ENCODE measurements at regions not wholly inside any gene's neighbourhood (a gene's known extent, or its start where the extent isn't known, plus 50 kb on each side); places are given as distances from the start of the nearest gene placed in this dataset.

DNA sequence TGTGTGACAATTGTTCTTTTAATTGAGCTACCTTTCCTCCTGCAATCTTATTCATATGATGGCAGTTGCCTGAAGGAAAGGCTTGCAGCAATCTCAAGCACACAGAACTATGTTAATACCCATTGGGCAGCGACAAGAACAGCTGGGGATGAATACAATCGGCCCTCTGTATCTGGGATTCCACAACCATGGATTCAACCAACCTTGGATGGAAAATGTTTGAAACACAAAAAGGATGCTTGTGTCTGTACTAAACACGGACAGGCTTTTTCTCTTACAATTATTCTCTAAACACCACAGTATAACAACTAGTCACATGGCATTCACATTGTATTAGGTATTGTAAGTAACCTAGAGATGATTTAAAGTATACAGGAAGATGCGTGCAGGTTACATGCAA is 256.1 kb upstream of the SIX2 start:
- no peaks in the 10 kb centered on the region for H3K27me3 ChIP-seq (replicated peaks; ENCODE audit: insufficient read depth, low read length)
- no peak overlapping the region for H3K4me2 ChIP-seq (ENCODE audit: low read depth, low read length)
- H3K79me2 ChIP-seq (ENCODE audit: low read length), result no peaks in the 10 kb centered on the region
- no peaks in the 10 kb centered on the region for H3K4me1 ChIP-seq (ENCODE audit: low read length)
- no peaks in the 10 kb centered on the region for H3K36me3 ChIP-seq (replicated peaks; ENCODE audit: insufficient read depth, low read length)
- DNase-seq, result no peak
- H3K9me2 ChIP-seq (replicated peaks; ENCODE audit: insufficient read depth, low read length), result no peaks in the 10 kb centered on the region
- no peak overlapping the region for H3K27ac ChIP-seq (ENCODE audit: low read length)
- no peak overlapping the region for H2AFZ ChIP-seq (ENCODE audit: low read length)
- no peak overlapping the region for H3K4me3 ChIP-seq (ENCODE audit: low read length)
- no peaks in the 10 kb centered on the region for H3K9me3 ChIP-seq (replicated peaks; ENCODE audit: insufficient read depth, low read length)
- no peak overlapping the region for H3K9ac ChIP-seq (ENCODE audit: low read length)
- no peaks in the 10 kb centered on the region for H4K20me1 ChIP-seq (ENCODE audit: insufficient read depth, low read length)
- TF ChIP-seq, protein P1, sequence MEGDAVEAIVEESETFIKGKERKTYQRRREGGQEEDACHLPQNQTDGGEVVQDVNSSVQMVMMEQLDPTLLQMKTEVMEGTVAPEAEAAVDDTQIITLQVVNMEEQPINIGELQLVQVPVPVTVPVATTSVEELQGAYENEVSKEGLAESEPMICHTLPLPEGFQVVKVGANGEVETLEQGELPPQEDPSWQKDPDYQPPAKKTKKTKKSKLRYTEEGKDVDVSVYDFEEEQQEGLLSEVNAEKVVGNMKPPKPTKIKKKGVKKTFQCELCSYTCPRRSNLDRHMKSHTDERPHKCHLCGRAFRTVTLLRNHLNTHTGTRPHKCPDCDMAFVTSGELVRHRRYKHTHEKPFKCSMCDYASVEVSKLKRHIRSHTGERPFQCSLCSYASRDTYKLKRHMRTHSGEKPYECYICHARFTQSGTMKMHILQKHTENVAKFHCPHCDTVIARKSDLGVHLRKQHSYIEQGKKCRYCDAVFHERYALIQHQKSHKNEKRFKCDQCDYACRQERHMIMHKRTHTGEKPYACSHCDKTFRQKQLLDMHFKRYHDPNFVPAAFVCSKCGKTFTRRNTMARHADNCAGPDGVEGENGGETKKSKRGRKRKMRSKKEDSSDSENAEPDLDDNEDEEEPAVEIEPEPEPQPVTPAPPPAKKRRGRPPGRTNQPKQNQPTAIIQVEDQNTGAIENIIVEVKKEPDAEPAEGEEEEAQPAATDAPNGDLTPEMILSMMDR (IDR thresholded peaks at IDR 0.05; ENCODE audit: low read length), result no peak
- TF ChIP-seq EZH2 (optimal IDR thresholded peaks at IDR 0.05; ENCODE audit: low read depth, low read length) (no peak), EZH2phosphoT487 (IDR thresholded peaks at IDR 0.05; ENCODE audit: low read length) (no peak)
- H3F3A ChIP-seq (ENCODE audit: insufficient read depth, low read length), result no peaks in the 10 kb centered on the region

DNA sequence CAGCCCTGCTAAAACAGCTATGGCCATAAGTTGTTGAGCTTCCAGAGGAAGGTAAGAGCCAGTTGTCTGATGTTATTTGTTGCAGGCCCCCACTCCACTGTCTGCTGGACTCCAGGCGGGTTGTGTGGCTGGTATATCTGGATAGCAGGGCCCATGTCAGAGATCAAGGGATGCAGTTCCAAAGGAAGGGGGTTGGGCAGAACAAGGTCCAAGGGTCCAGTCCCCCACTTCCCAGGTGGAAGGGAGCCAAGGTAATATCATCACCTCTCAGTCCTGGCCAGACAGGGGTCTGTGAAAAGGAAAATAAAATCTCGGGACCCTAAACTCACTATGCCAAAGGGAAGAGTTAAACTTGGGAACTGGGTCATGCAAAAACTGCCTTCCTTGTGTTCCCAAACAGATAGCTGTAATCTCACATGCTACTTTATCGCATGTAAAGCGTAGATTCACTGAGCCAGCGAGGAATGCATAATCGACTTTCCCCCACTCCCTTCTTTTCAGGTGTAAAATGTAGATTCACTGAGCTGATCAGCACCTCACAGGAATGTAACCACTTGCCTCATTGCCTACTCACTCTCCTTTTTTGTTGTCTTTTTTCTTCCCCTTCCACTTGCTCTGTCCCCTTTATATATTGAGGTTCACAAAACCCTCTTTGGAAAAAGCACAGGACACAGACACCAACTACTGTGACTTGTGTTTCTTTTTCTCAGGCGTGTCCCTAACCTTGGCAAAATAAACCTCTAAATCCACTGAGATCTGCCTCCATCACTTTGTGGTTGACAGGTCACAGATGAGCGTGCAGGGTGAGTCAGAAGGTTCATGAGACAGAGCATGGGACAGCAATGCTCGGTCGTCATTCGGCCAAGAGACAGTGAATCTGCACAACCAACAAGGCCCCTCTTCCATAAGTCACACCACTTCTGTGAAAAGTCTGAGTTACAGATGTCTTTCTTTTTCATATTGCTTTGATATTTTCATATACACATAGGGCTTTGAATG is 255.3 kb upstream of the SIX2 start:
- no peak overlapping the region for H3K4me2 ChIP-seq (ENCODE audit: low read depth, low read length)
- H3K27me3 ChIP-seq (replicated peaks; ENCODE audit: insufficient read depth, low read length), result no peaks in the 10 kb centered on the region
- no peak for TF ChIP-seq EZH2phosphoT487 (IDR thresholded peaks at IDR 0.05; ENCODE audit: low read length)
- no peak for TF ChIP-seq EZH2 (optimal IDR thresholded peaks at IDR 0.05; ENCODE audit: low read depth, low read length)
- TF ChIP-seq, protein P1 (IDR thresholded peaks at IDR 0.05; ENCODE audit: low read length), result no peak
- no peak overlapping the region for H3K9ac ChIP-seq (ENCODE audit: low read length)
- H3K4me3 ChIP-seq (ENCODE audit: low read length), result no peak overlapping the region
- H3K36me3 ChIP-seq (replicated peaks; ENCODE audit: insufficient read depth, low read length), result no peaks in the 10 kb centered on the region
- H3K4me1 ChIP-seq (ENCODE audit: low read length), result no peaks in the 10 kb centered on the region
- H3F3A ChIP-seq (ENCODE audit: insufficient read depth, low read length), result no peaks in the 10 kb centered on the region
- no peaks in the 10 kb centered on the region for H3K9me2 ChIP-seq (replicated peaks; ENCODE audit: insufficient read depth, low read length)
- H3K27ac ChIP-seq (ENCODE audit: low read length), result no peak overlapping the region
- no peak overlapping the region for H2AFZ ChIP-seq (ENCODE audit: low read length)
- H3K79me2 ChIP-seq (ENCODE audit: low read length), result no peaks in the 10 kb centered on the region
- H4K20me1 ChIP-seq (ENCODE audit: insufficient read depth, low read length), result no peaks in the 10 kb centered on the region
- no peaks in the 10 kb centered on the region for H3K9me3 ChIP-seq (replicated peaks; ENCODE audit: insufficient read depth, low read length)
- no peak for DNase-seq

DNA sequence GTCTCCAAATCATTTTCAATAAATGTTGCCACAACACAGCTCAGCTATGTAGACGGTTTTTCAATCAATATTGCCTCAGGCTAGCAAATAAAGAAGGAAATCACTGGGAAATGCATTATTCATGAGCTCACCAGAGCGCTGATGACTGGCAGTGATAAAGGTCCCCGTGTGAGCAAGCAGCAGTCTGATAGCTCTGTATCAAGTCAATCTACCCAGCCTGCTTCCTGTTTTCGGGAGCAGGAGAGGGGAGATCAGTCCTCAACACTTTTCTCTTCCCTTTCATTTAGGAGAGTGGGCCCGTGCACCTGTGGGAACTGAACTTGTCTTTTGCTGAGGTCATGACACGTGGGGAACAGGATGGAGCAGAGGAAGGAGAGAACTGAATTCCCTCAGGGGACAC is 253.9 kb upstream of the SIX2 start:
- TF ChIP-seq, protein P1 (IDR thresholded peaks at IDR 0.05; ENCODE audit: low read length), result no peak
- TF ChIP-seq EZH2 (optimal IDR thresholded peaks at IDR 0.05; ENCODE audit: low read depth, low read length), result no peak
- TF ChIP-seq EZH2phosphoT487 (IDR thresholded peaks at IDR 0.05; ENCODE audit: low read length), result no peak
- no peaks in the 10 kb centered on the region for H3K9me2 ChIP-seq (replicated peaks; ENCODE audit: insufficient read depth, low read length)
- H4K20me1 ChIP-seq (ENCODE audit: insufficient read depth, low read length), result no peaks in the 10 kb centered on the region
- no peaks in the 10 kb centered on the region for H3K79me2 ChIP-seq (ENCODE audit: low read length)
- no peaks in the 10 kb centered on the region for H3K27me3 ChIP-seq (replicated peaks; ENCODE audit: insufficient read depth, low read length)
- no peak overlapping the region for H3K4me2 ChIP-seq (ENCODE audit: low read depth, low read length)
- H3K36me3 ChIP-seq (replicated peaks; ENCODE audit: insufficient read depth, low read length), result no peaks in the 10 kb centered on the region
- no peaks in the 10 kb centered on the region for H3K9me3 ChIP-seq (replicated peaks; ENCODE audit: insufficient read depth, low read length)
- no peaks in the 10 kb centered on the region for H3F3A ChIP-seq (ENCODE audit: insufficient read depth, low read length)
- H3K4me1 ChIP-seq (ENCODE audit: low read length), result no peaks in the 10 kb centered on the region
- no peak for DNase-seq
- no peak overlapping the region for H3K9ac ChIP-seq (ENCODE audit: low read length)
- no peak overlapping the region for H2AFZ ChIP-seq (ENCODE audit: low read length)
- no peak overlapping the region for H3K27ac ChIP-seq (ENCODE audit: low read length)
- H3K4me3 ChIP-seq (ENCODE audit: low read length), result no peak overlapping the region
